SU-DHL-6 (cell line): ENCODE measurements at regions not wholly inside any gene's neighbourhood (a gene's known extent, or its start where the extent isn't known, plus 50 kb on each side); places are given as distances from the start of the nearest gene placed in this dataset.

ENCODE experiments used
- H2AFZ ChIP-seq: fragments of 200-600 bp; sonication (generic); 2 replicates; pipeline ENCODE4 v1.6.1; 2014; ENCODE audit warnings: low read depth, mild to moderate bottlenecking, moderate library complexity, mixed read lengths, antibody characterized with exemption, low read length; ENCODE audit not compliant: severe bottlenecking
- H3F3A ChIP-seq: fragments of 200-600 bp; shearing (Covaris generic); 2 replicates; pipeline ENCODE4 v1.6.0; 2016; ENCODE audit warnings: antibody characterized with exemption, mild to moderate bottlenecking; ENCODE audit not compliant: insufficient read depth
- H3K27ac ChIP-seq: fragments of 200-600 bp; sonication (generic); 2 replicates; pipeline ENCODE4 v1.5.1; 2016; ENCODE audit warnings: low read depth, mild to moderate bottlenecking, low read length, moderate library complexity, mixed read lengths
- H3K27me3 ChIP-seq: fragments of 200-600 bp; sonication (generic), shearing (Covaris generic); 2 replicates; pipeline ENCODE4 v1.6.0; 2014; ENCODE audit warnings: mild to moderate bottlenecking, low read length
- H3K36me3 ChIP-seq: fragments of 200-600 bp; sonication (generic); 2 replicates; pipeline ENCODE4 v1.6.1; 2014; ENCODE audit warnings: mild to moderate bottlenecking, low read length, mixed read lengths
- H3K4me2 ChIP-seq: fragments of 300-600, 200-600 bp; shearing (Covaris generic), sonication (generic); 2 replicates; pipeline ENCODE4 v1.6.0; 2014; ENCODE audit warnings: low read length, low read depth, mild to moderate bottlenecking; ENCODE audit not compliant: poor library complexity, severe bottlenecking
- H3K4me3 ChIP-seq: fragments of 200-600 bp; sonication (generic); 2 replicates; pipeline ENCODE4 v1.5.1; 2014; ENCODE audit warnings: antibody characterized with exemption, low read length, mild to moderate bottlenecking, mixed read lengths; ENCODE audit not compliant: insufficient read depth, poor library complexity, severe bottlenecking
- H3K79me2 ChIP-seq: fragments of 200-600 bp; sonication (generic); 2 replicates; pipeline ENCODE4 v1.6.1; 2014; ENCODE audit warnings: mild to moderate bottlenecking, low read length, moderate library complexity; ENCODE audit not compliant: insufficient read depth
- H3K9ac ChIP-seq: fragments of 200-600 bp; sonication (generic); 2 replicates; pipeline ENCODE4 v1.7.0; 2014; ENCODE audit warnings: mild to moderate bottlenecking, low read length
- H3K9me2 ChIP-seq: fragments of 200-600 bp; sonication (generic); replicated peaks from 2 replicates; pipeline ENCODE4 v1.6.1; 2014; ENCODE audit warnings: low read length; ENCODE audit not compliant: insufficient read depth
- H3K9me3 ChIP-seq: fragments of 200-600 bp; sonication (generic); 2 replicates; pipeline ENCODE4 v1.6.1; 2014; ENCODE audit warnings: low read length, mixed read lengths; ENCODE audit not compliant: insufficient read depth
- H4K20me1 ChIP-seq: fragments of 200-600 bp; sonication (generic); 2 replicates; pipeline ENCODE4 v1.6.1; 2014; ENCODE audit warnings: low read depth, mild to moderate bottlenecking, antibody characterized with exemption, low read length, moderate library complexity, mixed read lengths
- EZH2phosphoT487 ChIP-seq: fragments of 200-600 bp; sonication (generic), shearing (Covaris generic); conservative IDR thresholded peaks from 2 replicates; pipeline ENCODE4 v1.6.1; 2018; ENCODE audit warnings: mild to moderate bottlenecking, antibody characterized with exemption, low read length, moderate library complexity, mixed read lengths
- TF ChIP-seq, protein P1 (sequence below): fragments of 200-600 bp; sonication (generic); IDR thresholded peaks from one replicate; pipeline ENCODE4 v1.5.1; 2017; ENCODE audit warnings: antibody characterized with exemption, mild to moderate bottlenecking, low read length, moderate library complexity; ENCODE audit not compliant: insufficient read depth, poor library complexity, severe bottlenecking

GRCh38 chr16:73565925-73566324 is 518.0 kb upstream of the ZFHX3 start:
- Histone ChIP-seq H3K27me3 (no peaks in the 10 kb centered on the region), H3K9me3 (no peaks in the 10 kb centered on the region), H3K4me2 (no peak overlapping the region), H2AFZ (no peak overlapping the region), H3F3A (no peaks in the 10 kb centered on the region), H3K9ac (no peak overlapping the region), H3K4me3 (no peak overlapping the region), H3K9me2 (no peaks in the 10 kb centered on the region), H4K20me1 (no peaks in the 10 kb centered on the region), H3K27ac (no peak overlapping the region), H3K36me3 (no peaks in the 10 kb centered on the region), H3K79me2 (no peaks in the 10 kb centered on the region)
- TF ChIP-seq EZH2phosphoT487 = no peak
- TF ChIP-seq, protein P1, sequence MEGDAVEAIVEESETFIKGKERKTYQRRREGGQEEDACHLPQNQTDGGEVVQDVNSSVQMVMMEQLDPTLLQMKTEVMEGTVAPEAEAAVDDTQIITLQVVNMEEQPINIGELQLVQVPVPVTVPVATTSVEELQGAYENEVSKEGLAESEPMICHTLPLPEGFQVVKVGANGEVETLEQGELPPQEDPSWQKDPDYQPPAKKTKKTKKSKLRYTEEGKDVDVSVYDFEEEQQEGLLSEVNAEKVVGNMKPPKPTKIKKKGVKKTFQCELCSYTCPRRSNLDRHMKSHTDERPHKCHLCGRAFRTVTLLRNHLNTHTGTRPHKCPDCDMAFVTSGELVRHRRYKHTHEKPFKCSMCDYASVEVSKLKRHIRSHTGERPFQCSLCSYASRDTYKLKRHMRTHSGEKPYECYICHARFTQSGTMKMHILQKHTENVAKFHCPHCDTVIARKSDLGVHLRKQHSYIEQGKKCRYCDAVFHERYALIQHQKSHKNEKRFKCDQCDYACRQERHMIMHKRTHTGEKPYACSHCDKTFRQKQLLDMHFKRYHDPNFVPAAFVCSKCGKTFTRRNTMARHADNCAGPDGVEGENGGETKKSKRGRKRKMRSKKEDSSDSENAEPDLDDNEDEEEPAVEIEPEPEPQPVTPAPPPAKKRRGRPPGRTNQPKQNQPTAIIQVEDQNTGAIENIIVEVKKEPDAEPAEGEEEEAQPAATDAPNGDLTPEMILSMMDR = no peak

GRCh38 chr16:73565263-73565662 is 517.3 kb upstream of the ZFHX3 start:
- no peaks in the 10 kb centered on the region for H3F3A ChIP-seq
- no peaks in the 10 kb centered on the region for H3K36me3 ChIP-seq
- no peaks in the 10 kb centered on the region for H3K79me2 ChIP-seq
- H3K9ac ChIP-seq = no peak overlapping the region
- no peaks in the 10 kb centered on the region for H3K27me3 ChIP-seq
- no peak overlapping the region for H3K4me3 ChIP-seq
- no peaks in the 10 kb centered on the region for H3K9me3 ChIP-seq
- no peak for TF ChIP-seq EZH2phosphoT487
- TF ChIP-seq, protein P1 = no peak
- no peak overlapping the region for H3K4me2 ChIP-seq
- H3K9me2 ChIP-seq = no peaks in the 10 kb centered on the region
- no peak overlapping the region for H2AFZ ChIP-seq
- H4K20me1 ChIP-seq = no peaks in the 10 kb centered on the region
- H3K27ac ChIP-seq = no peak overlapping the region

DNA sequence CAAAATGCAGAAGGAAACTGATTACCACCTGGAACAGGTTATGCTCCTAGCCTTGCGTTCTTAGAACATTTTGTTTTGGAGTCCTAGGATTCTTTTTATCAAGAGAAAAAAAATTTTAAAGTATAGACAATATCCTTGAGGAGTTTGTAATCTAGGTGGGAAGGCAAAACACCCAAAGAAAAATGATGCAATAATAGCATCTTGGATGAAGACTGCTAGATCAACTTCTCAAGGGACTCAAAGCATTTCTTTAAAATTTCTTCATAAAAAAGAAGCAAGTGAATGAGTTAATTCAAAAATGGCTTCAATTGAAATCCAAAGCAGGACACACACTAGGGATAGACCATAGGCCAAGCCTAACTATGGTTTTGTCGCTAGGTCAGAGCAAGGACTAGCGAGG is 515.8 kb upstream of the ZFHX3 start:
- Histone ChIP-seq H2AFZ (no peak overlapping the region), H3K4me3 (no peak overlapping the region), H3K4me2 (no peak overlapping the region), H3K9me2 (no peaks in the 10 kb centered on the region), H3F3A (no peaks in the 10 kb centered on the region), H3K9me3 (no peaks in the 10 kb centered on the region), H3K9ac (no peak overlapping the region), H3K27ac (no peak overlapping the region), H3K36me3 (no peaks in the 10 kb centered on the region), H4K20me1 (no peaks in the 10 kb centered on the region), H3K27me3 (no peaks in the 10 kb centered on the region), H3K79me2 (no peaks in the 10 kb centered on the region)
- TF ChIP-seq EZH2phosphoT487 = no peak
- TF ChIP-seq, protein P1 = no peak
